ENCODE measurements at regions not wholly inside any gene's neighbourhood (a gene's known extent, or its start where the extent isn't known, plus 50 kb on each side); places are given as distances from the start of the nearest gene placed in this dataset.

- no peak for DNase-seq (ENCODE audit: low read depth in 3 of 3)
Measured at GRCh38 chr7:21028186-21028585, 241.5 kb upstream of the SP8 start.

DNA sequence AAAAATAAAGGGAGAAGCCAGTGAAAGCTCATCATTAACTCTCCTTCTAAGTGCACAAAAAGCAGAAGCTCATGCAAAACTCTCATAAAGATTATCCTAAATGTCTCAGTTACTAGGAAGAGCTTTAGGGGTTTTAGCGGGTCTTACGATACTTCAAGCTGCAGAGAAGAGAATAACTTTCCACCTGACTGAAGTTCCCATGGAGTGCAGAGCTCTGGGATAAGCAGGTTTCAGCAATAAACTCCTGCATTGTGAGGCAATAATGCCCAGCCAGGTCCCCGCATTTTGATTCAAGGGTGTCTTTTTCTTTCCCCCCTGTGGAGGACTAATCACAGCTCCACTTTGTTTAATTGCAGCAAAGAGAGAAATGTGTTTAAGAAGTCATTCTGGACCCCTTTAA lies 241.9 kb upstream of the SP8 start:
- no peak for DNase-seq (ENCODE audit: low read depth in 3 of 3)

DNA sequence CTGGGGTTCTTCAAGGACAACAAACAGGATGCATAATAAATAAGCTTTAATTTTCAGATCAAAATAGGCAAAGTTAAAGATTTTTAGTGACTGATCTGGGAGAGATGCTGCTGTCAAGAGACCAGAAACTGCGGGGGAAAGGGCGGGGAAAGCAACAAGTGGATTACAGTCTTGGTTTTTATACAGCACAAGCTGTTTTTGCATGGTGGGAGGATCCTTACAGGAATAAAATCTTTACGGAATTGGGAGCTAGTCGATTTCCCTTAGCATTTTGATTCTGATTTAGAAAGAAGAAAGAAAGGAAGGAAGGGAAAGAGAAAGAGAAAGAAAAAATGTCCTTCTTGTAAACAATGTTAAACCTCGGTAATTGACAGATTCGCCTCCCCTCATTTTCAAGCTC lies 242.3 kb upstream of the SP8 start:
- no peak for DNase-seq (ENCODE audit: low read depth in 3 of 3)

DNA sequence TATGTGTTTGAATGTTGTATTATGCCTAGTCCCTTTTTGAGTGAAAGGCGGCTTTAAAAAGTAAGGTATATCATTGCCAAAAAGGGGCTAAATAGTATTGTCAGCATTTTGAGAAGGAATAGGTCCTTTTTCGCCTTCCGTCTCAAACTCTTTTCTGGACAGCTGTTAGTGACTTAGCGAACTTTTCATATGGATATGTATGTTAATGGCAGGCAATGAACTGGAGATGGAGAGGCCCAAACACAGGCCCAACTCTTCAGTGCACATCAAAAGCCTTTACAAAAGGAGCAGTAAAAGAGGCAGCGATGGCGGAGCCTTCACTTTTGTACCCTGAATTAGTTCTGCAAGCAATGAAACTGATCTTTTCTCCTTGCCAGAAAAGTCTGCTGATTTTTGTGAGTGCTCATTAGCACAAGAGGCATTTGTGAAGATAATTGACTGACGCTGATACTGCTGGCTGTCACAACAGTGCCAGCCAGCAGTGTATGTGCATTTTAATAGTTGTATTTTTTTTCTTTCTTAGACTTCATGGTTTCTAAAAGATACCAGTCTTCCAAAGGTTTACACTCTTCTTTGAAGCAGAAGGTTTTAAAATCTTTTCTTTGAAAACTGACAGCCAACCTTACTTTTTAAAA lies 243.7 kb upstream of the SP8 start:
- no peak for DNase-seq (ENCODE audit: low read depth in 3 of 3)

GRCh38 chr7:21041252-21041651 lies 254.6 kb upstream of the SP8 start:
- DNase-seq (ENCODE audit: low read depth in 3 of 3) = no peak

DNA sequence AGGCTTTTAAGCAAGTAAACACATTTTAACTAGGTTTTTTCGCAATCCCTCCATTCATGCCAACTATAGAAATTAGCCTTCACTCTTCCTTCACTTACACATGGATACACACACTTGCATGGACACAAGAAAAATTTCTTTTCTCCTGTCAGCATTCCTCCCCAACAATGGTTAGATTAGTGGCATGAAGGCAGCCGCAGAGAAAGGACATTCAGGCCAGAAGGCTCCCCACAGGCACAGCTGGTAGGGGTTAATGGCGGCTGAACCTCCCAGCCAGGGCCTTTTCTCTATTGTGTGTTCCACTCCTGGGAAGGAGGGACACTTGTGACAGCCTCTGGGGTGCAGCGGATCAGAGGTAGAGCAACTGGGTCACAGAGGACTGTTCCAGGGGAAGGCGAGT lies 255.0 kb upstream of the SP8 start:
- DNase-seq (ENCODE audit: low read depth in 3 of 3) = no peak

- DNase-seq (ENCODE audit: low read depth in 3 of 3) = no peak
Measured at GRCh38 chr7:21044384-21044783, 257.7 kb upstream of the SP8 start.

DNA sequence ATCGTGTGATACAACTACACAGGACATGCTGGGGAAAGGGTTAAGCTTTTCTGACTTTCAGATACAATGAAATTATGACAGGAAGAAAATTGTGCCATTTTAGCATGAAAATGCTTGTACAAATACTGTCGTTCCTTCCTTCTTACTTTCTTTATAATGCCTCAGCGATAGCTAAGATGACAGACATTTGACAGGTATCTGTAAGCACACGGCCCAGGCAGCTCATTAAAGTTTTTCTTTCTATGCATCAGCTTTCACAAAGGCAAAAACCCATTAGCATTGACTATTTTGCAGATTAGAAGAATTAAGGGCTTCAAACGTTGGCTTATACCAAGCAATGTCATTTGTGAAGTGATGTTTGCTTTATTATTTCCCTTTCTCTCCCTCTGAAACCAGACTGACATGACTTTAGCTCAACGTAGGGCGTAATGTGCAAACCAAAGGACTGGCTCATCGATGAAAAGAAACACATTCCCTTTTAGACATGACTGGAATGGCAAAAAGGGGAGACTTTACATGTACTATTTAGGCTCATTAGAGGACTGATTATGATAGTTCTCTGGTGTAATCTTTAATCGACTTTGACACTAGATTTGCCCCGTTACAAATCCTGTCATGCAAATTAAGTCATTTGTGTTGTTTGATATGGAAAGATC lies 258.4 kb upstream of the SP8 start:
- no peak for DNase-seq (ENCODE audit: low read depth in 3 of 3)

DNA sequence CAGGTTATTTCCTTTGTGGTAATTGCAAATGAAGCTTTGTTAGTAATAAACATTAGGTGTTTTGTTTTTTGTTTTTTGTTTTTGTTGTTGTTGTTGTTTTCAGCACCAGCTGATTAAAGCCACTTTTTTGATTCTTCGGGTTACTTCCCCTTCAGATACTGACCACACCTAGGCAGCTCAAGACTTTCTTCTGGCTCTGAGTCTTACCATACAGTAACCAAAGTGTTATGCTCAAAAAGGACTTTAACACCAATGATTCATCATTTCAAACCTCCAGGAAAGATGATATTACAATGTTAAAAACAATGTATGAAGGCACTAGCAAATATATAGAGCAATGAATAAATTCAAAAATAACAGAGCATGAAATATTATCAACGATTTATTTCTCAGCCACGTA lies 265.2 kb upstream of the SP8 start:
- no peak for DNase-seq (ENCODE audit: low read depth in 3 of 3)

GRCh38 chr7:21054427-21055112 lies 267.9 kb upstream of the SP8 start:
- no peak for DNase-seq (ENCODE audit: low read depth in 3 of 3)

GRCh38 chr7:21059069-21059468 lies 272.4 kb upstream of the SP8 start:
- DNase-seq (ENCODE audit: low read depth in 3 of 3) = no peak

DNA sequence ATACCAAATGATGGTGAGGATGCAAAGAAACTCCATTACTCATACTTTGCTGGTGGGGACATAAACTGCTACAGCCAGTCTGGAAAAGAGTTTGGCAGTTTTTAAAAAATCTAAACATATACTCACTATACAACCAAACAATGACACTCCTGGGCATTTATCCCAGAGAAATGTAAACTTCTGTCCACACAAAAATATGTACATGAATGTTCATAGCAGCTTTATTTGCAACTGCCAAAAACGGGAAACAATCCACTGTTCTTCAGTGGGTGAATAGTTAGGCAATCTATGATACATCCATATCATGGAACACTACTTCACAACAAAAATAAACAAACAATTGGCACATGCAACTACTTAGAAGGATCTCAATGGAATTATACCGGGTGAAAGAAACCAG lies 276.4 kb upstream of the SP8 start:
- DNase-seq (ENCODE audit: low read depth in 3 of 3) = no peak

DNA sequence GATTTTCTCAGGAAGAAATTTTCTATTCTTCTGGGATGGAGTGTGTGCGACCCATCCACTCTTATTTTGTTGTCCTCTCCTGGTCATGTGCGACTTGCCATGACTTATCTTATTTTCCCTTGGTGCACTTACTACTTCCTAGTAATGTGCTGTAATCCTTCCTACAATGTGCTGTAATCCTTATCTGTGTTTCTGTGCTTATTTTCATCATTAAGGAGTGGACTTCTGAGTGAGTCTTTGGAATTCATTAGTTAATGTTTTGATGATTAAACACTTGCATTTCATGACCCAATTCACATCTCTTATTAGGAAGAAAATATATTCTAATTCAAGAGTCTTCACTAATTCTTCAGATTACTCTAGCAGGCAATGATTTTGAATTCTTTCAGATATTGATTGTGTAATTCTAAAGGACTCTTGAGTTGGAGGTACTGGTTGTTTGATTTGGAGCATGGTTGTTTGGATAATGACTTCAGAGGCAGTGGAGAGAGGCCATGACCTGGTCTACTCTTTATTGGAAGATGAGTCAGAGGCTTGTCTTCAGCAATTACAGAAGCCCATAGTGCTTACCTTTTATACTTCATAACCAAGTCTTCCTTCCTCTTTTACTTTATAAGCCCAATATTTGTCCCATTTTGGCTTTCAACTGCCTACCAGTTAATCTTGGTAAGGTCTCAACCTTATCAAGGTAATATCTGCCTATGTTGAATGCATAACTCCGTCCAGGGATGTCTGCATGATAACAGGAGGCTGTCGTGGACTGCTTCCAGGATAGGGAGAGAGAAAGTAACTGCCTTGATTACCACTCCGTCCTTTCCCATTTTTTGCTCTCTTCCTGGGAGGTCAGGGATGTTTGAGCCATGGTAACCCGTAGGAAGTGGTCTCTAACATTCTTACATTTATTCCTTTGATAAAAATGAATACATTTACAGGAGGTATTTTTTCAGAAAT lies 278.3 kb upstream of the SP8 start:
- no peak for DNase-seq (ENCODE audit: low read depth in 3 of 3)

DNA sequence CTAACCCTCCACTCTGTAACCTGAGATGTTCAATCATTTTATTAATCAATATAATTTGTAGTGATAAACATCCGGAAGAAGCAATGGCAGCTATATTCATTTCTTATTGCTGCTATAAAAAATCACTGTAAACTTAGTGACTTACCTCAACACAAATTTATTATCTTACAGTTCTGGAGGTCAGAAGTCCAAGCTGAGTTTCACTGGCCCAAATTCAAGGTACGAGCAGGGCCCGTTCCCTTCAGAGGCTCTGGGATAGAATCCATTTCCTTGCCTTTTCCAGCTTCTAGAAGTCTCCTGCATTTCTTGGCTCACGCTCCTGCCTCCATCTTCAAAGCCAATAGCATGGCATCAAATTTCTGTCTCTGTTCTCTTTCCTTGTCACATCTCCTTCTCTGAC lies 279.5 kb upstream of the SP8 start:
- no peak for DNase-seq (ENCODE audit: low read depth in 3 of 3)

- DNase-seq (ENCODE audit: low read depth in 3 of 3) = no peak
Measured at GRCh38 chr7:21067216-21067615, 280.5 kb upstream of the SP8 start.

DNA sequence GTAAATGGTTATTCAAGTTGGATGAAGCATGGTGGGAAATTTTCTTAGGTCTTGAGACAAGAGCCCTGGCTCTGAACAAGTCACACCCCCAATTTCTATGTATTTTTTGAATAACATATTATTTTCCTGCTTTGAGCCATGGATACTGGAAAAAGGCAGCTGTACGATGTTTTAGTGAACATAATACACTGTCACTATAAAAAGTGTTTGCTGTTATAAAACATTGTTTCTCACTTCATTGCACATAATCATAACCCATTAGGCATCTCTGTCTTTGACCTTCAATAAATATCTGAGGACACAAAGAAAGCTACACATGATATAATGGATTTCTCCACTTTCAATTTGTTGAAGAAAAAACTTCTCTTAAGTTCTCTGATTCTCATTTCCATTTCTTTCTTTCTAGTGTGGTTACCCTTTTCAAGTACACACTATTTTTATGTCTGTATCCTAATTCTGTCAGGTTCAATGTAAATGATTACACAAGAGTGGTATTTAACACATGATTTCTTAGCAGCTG lies 283.9 kb upstream of the SP8 start:
- DNase-seq (ENCODE audit: low read depth in 3 of 3) = no peak

DNA sequence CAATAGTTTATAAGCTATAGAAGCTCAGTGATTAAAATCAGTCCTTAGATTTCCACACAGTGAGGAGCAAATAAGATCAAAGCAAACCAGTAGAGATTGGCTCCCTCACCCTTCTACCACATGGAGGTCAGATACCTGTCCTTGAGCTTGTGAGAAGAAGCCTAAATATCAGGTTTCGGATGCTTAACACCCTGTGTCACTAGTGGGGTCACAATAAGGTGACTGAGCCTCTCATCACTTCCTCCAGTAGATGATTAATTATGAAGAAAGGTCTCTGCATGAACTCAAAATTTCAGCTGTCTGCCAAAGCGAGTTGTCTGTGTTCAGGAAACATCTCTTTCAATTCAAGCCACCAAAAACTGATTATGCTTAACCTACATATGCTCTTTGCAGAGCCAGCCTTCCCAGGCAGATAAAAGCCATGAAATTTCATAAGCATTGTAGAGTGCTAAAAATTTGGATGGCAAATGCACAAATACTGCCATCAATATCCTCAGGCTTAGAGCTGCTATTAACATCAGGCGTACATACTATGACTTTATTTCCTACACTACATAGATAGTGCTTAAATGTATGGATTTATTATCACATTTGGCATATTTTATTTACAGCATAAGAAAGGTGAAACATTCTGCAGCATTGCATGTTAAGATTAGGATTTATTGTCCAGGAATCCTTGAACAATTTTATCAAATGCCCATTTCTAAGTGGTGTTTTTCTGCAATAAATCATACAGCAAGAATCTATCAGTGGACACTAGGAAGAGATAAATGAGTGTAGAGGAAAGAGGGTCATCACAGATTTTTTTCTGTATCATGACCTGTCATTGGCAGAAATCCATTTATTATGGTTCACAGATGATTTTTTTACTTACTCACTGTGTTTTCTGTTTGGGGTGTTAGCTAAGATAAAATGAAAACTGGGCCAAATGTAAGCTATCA lies 285.1 kb upstream of the SP8 start:
- no peak for DNase-seq (ENCODE audit: low read depth in 3 of 3)

DNA sequence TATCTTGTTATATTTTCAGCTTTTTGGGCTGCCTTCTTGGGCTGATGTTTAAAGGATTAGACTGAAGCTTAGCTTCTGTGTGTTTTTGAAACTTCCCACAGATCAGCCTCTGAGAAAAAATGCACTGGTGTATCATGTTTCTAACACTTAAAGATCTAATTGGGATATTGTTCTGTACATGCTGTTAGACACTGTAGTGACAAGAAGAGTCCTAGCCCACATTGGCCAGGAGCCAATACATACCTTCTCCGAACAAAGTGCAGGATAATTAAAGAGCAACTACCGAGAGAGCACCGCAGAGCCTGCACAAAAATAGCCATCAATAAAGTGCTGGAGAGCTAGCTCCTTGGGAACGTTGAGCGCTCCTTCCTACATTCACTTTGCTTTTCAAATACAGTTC lies 289.4 kb upstream of the SP8 start:
- no peak for DNase-seq (ENCODE audit: low read depth in 3 of 3)

GRCh38 chr7:21076574-21076973 lies 289.9 kb upstream of the SP8 start:
- no peak for DNase-seq (ENCODE audit: low read depth in 3 of 3)

DNA sequence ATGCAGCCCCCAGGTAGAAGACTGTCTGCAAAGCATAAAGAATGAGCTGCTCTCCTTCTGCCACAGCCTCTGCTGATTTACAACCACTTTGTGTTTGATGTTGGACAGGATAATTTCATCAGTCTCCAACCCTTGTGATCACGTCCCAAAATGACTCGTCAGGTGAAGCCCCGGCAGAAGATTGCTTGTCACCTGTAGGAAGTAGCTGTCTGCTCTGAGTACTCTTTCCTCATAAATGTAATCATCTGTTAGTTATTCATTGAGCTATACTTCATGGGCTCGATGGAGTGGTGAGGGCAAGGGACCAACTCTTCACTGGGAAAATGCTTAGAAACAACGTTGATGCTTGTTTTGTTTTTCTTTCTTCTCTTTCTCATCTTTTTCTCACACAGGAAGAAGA lies 290.9 kb upstream of the SP8 start:
- DNase-seq (ENCODE audit: low read depth in 3 of 3) = no peak

DNA sequence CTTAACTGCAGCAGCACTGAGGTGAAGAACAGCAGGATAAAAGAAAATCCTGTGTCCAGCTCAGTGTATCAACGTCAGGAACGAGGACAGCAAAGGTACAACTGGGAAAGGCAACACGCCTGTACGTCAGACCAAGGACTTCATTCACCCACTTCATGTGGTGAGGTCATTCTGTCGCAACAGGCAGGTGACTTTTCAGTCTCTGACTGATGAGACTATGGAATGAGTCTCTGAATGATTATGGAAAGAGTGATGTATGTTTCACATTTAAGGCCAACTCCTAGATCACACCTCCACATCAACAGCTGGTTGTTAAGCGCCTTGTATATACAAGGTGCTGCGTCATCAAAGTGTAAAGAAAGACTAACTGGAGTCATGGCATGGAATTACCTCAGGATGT lies 297.6 kb upstream of the SP8 start:
- DNase-seq (ENCODE audit: low read depth in 3 of 3) = no peak

Data from stimulated activated CD4-positive, alpha-beta T cell treated with anti-CD3 and anti-CD28 coated beads, TNF-alpha, amount 100 ng/mL, for 4 hours (primary cell).